Kidney (tissue), 13 donors: ENCODE measurements at regions not wholly inside any gene's neighbourhood (a gene's known extent, or its start where the extent isn't known, plus 50 kb on each side); places are given as distances from the start of the nearest gene placed in this dataset.

Source experiments
- DNase-seq, 5 donors: peaks; one replicate each; pipeline ENCODE4 v3.0.0-alpha.2; 2013 to 2020
- FAIRE-seq: peaks from 2 replicates; lab custom pipeline; 2012; peaks lifted over from hg19 to GRCh38; lab: Jason Lieb, UNC
- H3K27ac ChIP-seq, 2 donors: one replicate each; pipeline ENCODE4 v1.7.0; 2013; ENCODE audit warnings: low read depth in 2 of 2, low read length in 2 of 2, inconsistent platforms in 1 of 2
- H3K27me3 ChIP-seq: one replicate; pipeline ENCODE4 v1.7.1; 2013; ENCODE audit warnings: low read length, inconsistent platforms; ENCODE audit not compliant: control insufficient read depth, insufficient read depth
- H3K36me3 ChIP-seq, 3 donors: one replicate each; pipeline versions ENCODE4 v1.7.0 to v1.7.1; 2013; ENCODE audit warnings: low read length in 3 of 3, control low read depth in 1 of 3, inconsistent platforms in 1 of 3; ENCODE audit not compliant: insufficient read depth in 3 of 3, control insufficient read depth in 2 of 3
- H3K4me1 ChIP-seq, 3 donors: one replicate each; pipeline versions ENCODE4 v1.7.0 to v1.7.1; 2013; ENCODE audit warnings: low read length in 3 of 3, inconsistent platforms in 1 of 3, low read depth in 1 of 3; ENCODE audit not compliant: control insufficient read depth in 2 of 3, insufficient read depth in 2 of 3
- H3K4me3 ChIP-seq, 3 donors: one replicate each; pipeline versions ENCODE4 v1.7.0 to v1.8.1; 2013; ENCODE audit warnings: low read length in 3 of 3, control low read depth in 1 of 3, inconsistent platforms in 1 of 3
- H3K9ac ChIP-seq, 3 donors: one replicate each; pipeline versions ENCODE4 v1.7.0 to v1.7.1; 2013; ENCODE audit warnings: low read length in 3 of 3, control low read depth in 1 of 3, inconsistent platforms in 1 of 3
- H3K9me3 ChIP-seq, 3 donors: one replicate each; pipeline versions ENCODE4 v1.7.0 to v1.7.1; 2013; ENCODE audit warnings: low read length in 3 of 3, control low read depth in 1 of 3, inconsistent platforms in 1 of 3; ENCODE audit not compliant: control insufficient read depth in 2 of 3, insufficient read depth in 1 of 3
- intact Hi-C: fragments of 100-400 bp; cut with DNase I; formaldehyde crosslinking; loops from one replicate; pipeline ENCODE4 v1.11.1; 2022
- TF ChIP-seq, protein P1 (sequence below): IDR thresholded peaks from 3 replicates; pipeline ENCODE4 v1.5.1; 2012; ENCODE audit warnings: mild to moderate bottlenecking, moderate library complexity, borderline replicate concordance; ENCODE audit not compliant: insufficient read depth; ENCODE audit errors: extremely low read depth
- donor health status: control.
- donor health status: control.
- donor health status: control.
- donor health status: control.
- donor health status: control.
- donor health status: DM: yes; HTN: yes; CAD: no.
- donor health status: Normal renal cell carcinoma (clear cell type).

DNA sequence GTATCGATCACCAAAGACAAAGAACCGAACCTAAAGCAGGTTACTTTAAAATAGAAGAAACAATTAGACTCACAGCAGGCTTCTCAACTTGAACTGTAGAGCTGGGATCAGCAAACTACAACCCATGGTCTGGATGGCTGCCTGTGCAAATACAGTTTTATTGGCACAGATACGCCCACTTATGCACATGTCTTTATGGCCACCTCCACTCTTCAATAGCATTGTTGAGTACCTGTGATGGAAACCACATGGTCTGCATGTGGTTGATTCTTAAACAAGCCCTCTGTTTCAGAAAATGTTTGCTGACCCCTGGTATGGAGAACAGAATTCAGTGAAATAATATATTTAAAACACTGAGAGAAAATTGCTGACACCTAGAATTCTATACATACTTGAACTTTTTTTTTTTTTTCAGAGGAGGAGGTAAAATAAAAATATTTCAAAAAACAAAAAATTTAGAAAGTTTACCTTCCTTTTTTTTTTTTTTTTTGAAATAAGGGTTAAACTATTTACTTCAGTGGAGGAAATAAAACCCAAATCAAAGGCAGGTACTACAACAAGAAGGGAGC lies 263.8 kb upstream of the ATP10A start:
- intact Hi-C loops, result no loop called here
- TF ChIP-seq, protein P1, sequence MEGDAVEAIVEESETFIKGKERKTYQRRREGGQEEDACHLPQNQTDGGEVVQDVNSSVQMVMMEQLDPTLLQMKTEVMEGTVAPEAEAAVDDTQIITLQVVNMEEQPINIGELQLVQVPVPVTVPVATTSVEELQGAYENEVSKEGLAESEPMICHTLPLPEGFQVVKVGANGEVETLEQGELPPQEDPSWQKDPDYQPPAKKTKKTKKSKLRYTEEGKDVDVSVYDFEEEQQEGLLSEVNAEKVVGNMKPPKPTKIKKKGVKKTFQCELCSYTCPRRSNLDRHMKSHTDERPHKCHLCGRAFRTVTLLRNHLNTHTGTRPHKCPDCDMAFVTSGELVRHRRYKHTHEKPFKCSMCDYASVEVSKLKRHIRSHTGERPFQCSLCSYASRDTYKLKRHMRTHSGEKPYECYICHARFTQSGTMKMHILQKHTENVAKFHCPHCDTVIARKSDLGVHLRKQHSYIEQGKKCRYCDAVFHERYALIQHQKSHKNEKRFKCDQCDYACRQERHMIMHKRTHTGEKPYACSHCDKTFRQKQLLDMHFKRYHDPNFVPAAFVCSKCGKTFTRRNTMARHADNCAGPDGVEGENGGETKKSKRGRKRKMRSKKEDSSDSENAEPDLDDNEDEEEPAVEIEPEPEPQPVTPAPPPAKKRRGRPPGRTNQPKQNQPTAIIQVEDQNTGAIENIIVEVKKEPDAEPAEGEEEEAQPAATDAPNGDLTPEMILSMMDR, result no peak
- FAIRE-seq, result no peak

DNA sequence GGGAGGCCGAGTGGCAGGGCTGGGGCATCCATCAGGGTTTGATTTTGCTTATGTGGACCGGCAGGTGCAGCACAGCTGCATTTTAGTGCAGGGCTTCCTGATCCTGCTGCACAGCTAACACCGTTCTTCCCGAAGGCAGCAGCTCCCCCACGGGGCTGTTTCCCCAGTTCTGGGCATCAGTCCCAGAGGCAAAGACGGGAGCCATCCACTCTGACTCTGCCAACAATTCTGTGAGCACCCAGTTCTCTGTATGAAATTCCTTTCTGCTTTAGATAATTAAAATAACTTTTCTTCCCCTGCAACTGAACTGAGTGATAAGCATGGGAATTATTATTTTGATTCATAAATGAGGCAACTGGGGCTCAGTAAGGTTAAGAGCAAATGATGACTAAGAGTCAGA lies 262.9 kb upstream of the ATP10A start:
- Histone ChIP-seq H3K4me3 (no peak overlapping the region), H3K9ac (no peak overlapping the region), H3K4me1 (no peaks in the 10 kb centered on the region), H3K27ac (no peak overlapping the region), H3K9me3 (no peaks in the 10 kb centered on the region), H3K36me3 (no peaks in the 10 kb centered on the region), H3K27me3 (no peaks in the 10 kb centered on the region)
- no peak for DNase-seq
- no peak for FAIRE-seq
- intact Hi-C loops, result no loop called here
- TF ChIP-seq, protein P1, result no peak

More for the DNA sequence above, 263.8 kb upstream of the ATP10A start:
- H3K27me3 ChIP-seq, result no peaks in the 10 kb centered on the region
- H3K4me3 ChIP-seq, result no peak overlapping the region
- no peak overlapping the region for H3K27ac ChIP-seq
- DNase-seq, result peak in 2 of 5 donors; percentile 33 to 34
- H3K4me1 ChIP-seq, result no peaks in the 10 kb centered on the region
- no peaks in the 10 kb centered on the region for H3K36me3 ChIP-seq
- H3K9me3 ChIP-seq, result no peaks in the 10 kb centered on the region
- no peak overlapping the region for H3K9ac ChIP-seq

GRCh38 chr15:26125664-26126063 lies 262.5 kb upstream of the ATP10A start:
- intact Hi-C loops, result no loop called here
- TF ChIP-seq, protein P1, result no peak
- Histone ChIP-seq H3K27me3 (no peaks in the 10 kb centered on the region), H3K9ac (no peak overlapping the region), H3K36me3 (no peaks in the 10 kb centered on the region), H3K27ac (no peak overlapping the region), H3K4me3 (no peak overlapping the region), H3K9me3 (no peaks in the 10 kb centered on the region), H3K4me1 (no peaks in the 10 kb centered on the region)
- FAIRE-seq, result no peak
- DNase-seq, result no peak

GRCh38 chr15:26119322-26119721 lies 256.2 kb upstream of the ATP10A start:
- Histone ChIP-seq H3K9me3 (no peaks in the 10 kb centered on the region), H3K27ac (no peak overlapping the region), H3K9ac (no peak overlapping the region), H3K4me1 (no peaks in the 10 kb centered on the region), H3K36me3 (no peaks in the 10 kb centered on the region), H3K4me3 (no peak overlapping the region), H3K27me3 (no peaks in the 10 kb centered on the region)
- DNase-seq (no peak), FAIRE-seq (no peak)
- TF ChIP-seq, protein P1, result no peak
- intact Hi-C loops, result no loop called here
